HPDE6-E6E7 (cell line): ENCODE measurements at regions not wholly inside any gene's neighbourhood (a gene's known extent, or its start where the extent isn't known, plus 50 kb on each side); places are given as distances from the start of the nearest gene placed in this dataset.
"Not testable (repeated sequence)": the region's sequence is repeated elsewhere in the genome, so short reads cannot be mapped to it uniquely, and the experiment has no call there.

ENCODE experiments used
- DNase-seq: peaks from one replicate; pipeline ENCODE4 v3.0.0; 2011; ENCODE audit warnings: missing footprints; ENCODE audit errors: extremely low spot score

DNA sequence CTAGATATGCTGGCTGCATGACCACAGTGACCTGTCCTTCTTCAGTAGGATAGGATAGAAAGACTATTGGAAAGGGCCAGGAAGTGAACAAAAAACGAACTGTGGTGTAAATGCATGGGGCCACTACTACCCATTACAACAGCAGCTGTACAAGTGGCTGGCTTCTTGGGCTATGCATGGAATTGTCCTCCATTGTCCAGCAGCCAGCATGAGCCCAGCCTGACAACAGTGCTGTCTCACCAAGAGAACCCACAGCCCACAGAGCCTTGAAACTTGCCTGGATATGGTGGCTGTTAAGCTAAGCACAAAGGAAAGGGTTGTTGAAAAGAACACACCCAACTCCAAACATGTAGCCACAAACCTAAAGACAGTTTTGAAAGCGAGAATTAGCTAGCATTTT lies 330.2 kb upstream of the F9 start:
- DNase-seq: no peak

DNA sequence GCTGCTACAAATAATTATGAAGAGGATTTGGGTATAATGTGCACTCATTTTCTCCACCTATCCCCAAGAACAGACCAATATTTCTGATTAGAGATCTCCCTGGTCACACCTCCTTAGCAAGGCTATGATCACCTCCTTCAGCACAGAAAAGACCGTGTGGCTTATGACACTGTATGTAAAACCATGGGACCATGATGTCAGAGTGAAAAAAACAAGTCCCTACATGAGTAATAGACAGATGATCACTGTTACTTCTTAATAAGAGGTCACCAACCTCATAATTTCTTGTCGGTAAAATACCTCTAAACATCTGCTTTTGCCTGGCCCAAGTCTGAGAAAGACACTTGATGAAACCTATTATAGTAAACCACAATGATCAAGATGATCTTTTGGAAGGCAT lies 330.6 kb upstream of the F9 start:
- no peak for DNase-seq

DNA sequence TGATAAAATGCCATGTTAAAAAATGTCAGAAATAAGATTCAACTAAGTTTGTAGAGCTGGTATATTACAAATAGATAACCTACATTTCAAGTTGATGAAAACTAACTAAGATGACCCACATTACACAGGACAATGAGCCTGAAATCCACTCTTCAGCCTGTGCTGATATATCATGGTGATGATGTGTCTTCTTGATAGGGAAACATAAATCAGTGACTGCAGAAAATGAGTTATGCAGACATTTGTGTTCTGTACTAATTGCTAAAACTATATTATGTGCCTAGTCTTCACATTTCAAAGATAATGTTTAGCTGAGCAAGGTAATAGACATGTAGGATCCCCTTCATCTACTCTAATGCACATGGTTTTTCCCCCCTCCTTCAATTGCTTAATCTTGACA lies 331.6 kb upstream of the F9 start:
- DNase-seq: no peak

DNA sequence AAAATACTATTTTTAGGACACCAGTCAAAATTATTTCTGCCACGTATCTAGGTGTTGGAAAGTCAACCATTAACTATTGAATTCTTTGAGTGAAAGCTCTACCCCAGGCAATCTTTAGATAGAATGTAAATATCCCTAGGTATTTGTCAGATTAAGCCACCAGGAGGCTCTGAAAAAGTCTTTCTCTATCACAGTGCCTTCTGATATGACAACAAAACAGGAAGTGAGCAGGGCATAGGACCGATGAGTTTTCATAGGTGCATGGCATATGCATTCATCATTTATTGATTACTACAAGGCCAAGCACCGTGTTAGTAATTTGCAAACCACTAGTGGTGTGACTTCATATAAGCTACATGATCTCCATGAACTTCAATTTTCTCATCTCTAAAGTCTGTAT lies 333.6 kb upstream of the F9 start:
- no peak for DNase-seq

DNA sequence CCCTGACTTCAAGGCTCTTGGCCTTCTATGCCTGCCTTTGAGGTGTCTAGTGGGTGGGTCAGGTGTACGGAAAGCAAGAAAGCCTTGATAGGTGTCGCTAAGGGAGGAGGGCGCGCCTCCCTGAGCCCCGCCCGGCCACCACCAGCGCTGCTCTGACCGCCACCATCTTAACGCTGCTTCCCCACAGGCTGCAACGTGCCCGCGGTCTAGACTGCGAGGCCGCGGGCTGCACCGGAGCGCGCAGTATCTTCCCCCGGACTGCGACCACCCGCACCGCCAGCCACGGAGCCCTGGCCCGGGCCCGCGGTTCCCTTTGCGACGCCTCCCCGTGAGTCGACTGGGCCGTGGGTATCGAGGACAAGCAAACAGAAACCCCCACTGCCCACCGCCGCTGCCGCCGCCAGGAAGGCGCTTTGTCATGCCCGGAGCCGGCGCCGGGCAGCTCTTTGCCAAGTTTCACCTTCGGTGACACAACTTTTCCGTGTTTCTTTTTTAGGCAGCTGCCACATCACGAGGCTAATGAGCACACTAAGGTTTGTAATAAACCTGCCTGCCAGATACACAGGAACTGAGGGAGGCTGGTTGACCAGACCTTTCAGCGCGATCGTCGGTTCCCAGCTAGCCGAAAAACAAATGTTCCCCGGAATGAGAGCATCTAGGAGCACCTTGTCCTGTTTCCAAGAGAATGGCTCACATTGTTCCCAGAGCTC lies 335.8 kb upstream of the F9 start:
- DNase-seq: no peak

DNA sequence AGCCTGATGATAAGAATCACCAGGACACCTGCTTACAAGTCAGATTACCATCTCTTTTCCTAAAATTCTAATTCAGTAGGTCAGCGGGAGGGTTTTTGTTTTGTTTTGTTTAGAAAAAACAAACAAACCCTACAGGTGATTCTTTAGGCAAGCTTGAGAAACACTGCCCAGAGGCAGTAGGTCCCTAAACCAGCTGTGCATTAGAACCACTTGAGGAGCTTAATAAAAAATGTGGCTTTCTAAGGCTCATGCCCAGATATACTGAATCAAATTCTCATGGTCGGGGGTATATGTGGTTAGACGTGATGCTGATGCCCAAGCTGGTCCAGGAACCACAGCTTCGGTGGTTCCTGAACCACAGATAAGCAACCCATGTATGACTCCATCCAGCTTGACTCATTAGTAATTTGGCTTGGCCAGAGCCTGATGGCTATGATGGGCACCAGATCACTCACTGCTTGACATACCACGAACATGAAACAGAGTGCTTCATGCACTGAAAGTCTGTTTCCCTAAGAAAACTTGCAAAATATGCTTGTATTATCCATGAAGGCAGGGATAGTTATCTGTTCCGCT lies 338.1 kb upstream of the F9 start:
- DNase-seq: no peak

DNA sequence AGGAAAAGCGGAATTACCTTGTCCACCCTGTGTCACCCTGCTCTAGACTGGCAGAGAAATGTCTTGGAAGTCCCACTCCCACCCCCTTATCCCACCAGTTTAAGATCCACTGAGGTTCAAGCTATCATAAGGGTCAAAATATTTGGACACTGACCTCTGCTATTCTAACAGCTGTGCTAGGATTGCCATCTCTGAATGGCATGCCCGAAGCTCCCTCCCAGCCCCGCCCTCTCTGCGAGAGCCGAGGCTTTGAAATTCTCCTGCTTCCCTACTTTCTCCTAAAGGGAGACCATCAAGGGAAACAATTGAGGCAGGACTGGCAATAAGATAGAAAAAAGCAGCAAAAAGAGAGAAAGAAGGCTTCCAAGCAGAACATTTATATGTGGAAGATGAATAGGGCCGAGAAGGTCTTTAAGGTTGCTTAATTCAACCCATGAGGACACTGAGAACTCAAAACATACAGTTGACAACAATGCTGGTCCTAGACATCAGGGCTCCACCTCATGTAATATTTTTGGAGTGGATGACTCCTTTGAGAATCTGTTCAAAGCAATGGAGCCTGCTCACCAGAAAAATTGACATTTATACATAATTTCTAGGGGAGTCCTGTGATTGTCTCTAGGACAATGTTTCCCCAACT lies 338.7 kb upstream of the F9 start:
- DNase-seq: no peak

DNA sequence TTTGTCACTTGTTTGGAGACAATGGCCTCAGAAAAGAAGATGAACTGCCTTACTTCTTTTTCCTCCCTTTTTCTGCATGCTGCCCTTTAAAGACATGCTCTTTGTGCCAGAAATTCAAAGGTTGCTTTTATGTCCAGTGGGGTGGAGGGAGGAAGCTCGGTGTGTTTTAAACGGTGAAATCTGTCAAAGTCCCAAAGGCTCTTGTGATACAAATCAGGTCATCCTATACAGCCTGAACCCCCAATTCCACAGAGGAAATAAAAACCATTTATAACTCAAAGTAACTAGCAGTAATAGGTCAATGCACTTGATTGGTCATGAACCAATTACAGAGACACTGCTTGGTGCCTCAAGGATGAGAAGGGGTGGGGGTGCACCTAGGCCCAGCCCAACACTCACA lies 339.3 kb upstream of the F9 start:
- DNase-seq: no peak

DNA sequence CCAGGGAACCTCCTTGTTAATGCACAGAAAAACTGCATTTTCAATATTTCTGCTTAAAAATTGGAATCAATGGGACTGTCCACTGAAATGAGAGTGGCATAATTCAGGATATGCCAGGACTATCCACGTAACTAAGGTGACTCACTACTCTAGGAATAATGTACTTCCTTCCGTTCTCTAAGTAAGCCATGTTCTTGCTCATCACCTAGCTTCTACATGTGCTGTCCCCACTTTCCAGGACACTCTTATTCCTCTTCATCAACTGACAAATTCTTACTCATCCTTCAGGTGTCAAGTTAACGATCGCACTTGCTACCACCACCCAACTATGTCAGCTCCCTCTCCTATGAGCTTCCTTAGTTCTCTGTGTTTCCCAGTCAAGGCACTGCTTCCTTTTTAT lies 342.8 kb upstream of the F9 start:
- DNase-seq: no peak

DNA sequence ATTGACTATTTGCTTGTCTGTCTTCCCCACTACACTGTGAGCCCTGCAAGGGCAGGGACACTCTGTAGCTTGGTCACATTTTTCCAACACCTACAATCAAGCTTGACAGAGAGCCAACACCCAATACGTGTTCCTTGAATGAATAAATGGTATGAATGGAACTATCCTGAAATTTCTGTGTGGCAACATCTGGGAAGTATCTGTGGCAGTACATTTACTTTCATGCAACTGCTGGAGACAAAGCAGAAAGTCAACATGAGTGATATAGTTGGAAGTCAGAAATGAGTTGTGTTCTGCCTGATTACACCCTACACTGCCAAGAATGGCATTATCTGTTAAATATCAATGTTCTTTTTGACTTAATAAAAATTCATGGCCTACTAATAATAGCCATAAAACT lies 343.5 kb upstream of the F9 start:
- no peak for DNase-seq

DNA sequence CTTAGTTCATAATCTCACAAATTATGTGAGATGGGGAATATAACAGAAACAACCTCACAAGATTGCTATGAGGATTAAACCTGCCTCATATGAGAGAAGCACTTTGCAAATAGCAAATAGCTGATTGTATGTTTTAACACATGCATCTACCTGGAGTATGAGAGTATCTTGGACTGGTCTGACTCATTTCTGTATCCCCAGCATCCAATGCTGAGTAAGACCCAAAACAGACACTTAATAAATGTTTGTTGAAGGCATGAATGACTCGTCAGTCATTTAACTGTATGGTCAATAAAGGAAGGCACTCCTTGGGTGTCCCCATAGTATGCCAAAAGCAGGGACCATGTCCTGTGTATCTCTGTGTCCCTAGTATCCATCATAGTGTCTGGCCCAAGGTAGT lies 350.9 kb upstream of the F9 start:
- no peak for DNase-seq

DNA sequence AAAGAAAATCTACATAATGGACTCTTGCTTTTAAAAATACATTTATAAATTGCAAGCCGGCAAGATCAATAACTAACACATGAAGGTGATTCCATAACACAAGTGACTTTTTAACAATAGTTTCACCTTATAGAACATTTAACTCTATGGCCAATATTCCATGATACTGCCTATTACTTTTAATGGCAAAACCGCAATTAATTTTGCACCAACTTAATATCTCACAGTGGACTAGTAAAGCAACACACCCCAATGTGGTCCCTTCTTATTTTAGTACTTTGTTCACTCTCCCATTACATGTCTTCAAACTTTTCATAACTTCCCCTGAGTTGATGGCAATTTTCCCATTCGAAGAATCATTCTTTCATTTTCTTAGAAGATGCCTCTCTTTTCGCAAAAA lies 351.6 kb upstream of the F9 start:
- DNase-seq: no peak

DNA sequence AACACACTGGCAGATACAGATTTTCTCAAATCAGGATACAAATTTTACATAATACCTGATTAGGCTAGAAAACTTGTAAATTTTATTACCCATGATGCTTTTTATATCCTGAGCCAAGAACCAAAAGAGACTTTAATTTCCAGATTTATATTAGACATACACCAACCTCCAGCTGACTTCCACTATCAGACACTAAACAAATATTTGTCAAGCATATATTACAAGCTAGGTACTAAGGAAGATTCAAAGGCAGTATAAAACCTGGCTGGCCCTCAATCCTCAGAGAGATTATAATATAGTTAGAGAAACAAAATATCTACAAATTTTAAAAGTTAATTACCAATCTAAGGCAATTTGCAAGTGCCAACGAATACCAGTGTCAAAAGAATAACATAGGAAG lies 357.8 kb upstream of the F9 start:
- no peak for DNase-seq

DNA sequence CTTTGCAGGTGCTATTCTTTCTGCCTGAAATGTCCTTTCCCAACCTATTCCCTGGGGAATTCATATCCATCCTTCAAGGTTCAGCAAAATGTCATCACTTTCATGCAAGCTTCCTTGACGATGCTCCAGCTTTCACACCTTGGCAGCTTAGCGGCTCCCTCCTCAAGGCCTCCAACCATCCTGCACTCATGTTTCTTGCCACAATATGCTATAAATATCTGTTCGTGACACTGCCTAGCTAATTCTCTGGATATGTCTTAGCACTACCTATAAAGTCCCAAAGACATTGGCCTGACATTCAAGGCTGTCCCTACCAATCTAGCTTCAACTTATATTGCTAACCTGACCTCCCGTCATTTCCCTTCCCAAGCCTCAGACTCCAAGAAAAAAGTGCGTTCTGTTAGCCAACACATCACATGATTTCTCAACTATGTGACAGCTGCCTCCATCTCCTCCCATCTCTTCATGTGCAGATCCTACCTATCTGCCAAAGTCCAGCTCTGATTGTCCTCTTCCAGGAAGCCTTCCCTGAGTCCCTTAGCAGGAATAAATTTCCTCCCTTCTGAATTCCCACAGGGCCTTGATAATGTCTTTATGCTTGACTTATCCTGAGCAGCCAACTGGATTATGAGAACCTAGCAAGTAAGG lies 359.9 kb upstream of the F9 start:
- DNase-seq: no peak

DNA sequence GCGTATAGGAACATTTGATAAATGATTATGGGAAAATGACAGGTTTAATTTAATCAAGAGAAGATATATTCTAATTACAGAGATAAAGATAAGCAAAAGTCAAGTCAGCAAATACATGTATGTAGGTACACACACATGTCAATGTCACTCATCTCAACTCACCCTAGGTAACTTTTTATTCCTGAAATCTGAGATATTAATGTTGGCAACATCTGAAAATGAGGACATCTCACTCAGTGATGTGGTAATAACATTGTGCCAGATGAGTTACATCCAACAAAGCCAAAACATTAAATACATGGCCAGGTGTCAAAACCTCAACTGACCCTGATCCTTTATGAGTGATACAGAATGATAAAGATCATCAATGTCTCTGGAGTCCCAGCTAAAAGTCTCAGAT lies 363.3 kb upstream of the F9 start:
- no peak for DNase-seq

DNA sequence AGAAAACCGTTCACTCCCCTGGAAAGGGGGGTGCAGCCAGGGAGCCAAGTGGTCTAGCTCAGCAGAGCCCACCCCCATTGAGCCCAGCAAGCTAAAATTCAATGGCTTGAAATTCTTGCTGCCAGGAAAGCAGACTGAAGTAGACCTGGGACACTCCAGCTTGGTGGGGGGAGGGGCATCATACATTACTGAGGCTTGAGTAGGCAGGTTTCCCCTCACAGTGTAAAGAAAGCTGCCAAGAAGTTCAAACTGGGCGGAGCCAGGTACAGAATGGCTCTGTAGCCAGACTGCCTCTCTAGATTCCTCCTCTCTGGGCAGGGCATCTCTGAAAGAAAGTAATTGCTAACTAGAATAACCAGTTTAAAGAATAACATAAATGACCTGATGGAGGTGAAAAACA lies 372.3 kb upstream of the F9 start:
- DNase-seq: no peak

DNA sequence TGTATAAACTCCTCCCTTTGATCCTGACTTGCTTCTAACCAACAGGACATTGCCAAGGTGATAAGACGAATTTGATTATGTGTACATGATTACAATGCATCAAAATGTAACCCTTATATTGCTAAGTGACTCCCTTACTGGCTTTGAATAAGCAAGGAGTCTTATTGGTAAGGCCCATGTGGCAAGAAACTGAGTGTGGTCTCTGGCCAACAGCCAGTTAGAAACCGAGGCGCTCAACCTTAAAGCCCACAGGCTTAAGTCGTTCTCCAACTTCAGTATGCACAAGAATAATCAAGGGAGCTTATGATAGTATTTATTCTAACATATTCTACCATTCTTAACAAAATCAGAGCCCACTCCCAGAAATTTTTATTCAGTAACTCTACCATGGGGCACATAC lies 374.2 kb upstream of the F9 start:
- no peak for DNase-seq

DNA sequence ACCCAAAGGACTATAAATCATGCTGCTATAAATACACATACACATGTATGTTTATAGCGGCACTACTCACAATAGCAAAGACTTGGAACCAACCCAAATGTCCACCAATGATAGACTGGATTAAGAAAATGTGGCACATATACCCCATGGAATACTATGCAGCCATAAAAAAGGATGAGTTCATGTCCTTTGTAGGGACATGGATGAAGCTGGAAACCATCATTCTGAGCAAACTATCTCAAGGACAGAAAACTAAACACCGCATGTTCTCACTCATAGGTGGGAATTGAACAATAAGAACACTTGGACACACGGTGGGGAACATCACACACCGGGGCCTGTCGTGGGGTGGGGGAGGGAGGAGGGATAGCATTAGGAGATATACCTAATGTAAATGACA lies 383.9 kb upstream of the F9 start:
- not testable (repeated sequence) for DNase-seq

DNA sequence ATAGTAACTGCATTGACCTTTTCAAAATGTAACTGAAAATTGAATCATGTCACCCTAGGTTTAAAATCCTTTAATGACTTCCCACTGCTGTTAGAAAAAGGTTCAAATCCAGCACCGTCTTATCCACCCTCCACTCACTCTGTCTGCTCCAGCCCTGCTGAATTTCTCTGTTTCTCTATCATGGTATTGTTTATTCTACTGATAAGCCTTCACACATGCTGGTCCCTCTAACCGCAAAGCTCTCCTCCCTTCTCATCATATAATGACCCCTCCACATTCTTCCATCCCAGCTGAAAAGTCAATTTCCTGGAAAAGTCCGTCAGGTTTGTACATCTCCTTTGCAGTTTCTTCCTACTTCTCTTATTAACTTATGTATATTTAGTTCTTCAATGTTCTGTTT lies 389.2 kb upstream of the F9 start:
- DNase-seq: no peak

DNA sequence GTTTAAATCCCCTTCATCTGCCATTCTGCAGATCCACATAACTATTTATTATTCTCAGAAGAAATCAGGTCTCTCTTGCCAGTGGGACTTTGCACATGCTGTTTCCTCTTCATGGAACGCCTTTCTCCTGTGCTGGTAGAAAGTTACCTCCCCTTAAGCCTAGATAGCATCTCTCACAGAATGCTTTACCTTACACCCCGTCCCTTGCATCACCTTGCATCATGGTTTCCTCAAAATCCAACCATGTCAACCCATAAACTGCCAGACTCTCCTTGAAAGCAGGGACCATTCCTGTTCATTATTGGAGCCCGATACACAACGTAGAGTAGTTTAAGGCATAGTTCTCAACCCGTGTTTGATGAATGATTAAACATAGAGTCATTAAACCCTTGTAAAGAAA lies 396.2 kb upstream of the F9 start:
- no peak for DNase-seq

DNA sequence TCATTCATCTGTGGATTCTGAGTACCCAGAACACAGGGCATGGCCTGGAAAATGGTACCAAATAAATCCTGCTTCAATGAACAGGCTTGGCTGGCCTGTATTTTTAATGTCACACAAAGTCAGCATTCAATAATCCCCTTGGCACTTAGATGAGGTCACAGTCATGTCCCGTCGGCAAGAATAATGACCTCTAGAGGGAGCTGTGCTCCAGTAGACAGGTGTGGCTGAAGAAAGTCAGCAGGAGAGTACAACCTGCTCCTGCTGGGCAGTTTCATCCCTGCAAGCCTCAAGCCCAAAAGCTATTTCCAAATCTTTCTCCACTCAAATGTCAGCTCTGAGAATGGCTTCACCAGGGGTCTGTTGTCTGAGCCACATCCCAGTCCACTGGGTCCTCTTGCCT lies 404.0 kb upstream of the F9 start:
- DNase-seq: peak; percentile 13

DNA sequence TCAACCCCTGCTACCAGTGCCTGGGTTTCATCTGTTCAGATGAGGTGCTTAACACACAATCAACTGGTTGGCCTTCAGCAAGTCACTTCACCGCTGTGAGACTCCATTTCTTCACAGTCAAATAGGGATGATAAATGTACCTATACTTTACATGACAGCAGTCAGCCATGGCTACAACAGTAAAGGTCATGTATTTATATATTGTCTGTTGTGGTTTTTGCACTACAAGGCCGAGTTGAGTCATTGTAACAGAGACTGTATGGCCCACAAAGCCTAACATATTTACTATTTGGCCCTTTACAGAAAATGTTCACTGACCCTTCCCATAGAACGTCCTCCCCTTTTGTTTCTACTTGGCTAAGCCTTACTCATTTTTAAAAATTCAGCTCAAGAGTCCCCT lies 404.6 kb upstream of the F9 start:
- no peak for DNase-seq

DNA sequence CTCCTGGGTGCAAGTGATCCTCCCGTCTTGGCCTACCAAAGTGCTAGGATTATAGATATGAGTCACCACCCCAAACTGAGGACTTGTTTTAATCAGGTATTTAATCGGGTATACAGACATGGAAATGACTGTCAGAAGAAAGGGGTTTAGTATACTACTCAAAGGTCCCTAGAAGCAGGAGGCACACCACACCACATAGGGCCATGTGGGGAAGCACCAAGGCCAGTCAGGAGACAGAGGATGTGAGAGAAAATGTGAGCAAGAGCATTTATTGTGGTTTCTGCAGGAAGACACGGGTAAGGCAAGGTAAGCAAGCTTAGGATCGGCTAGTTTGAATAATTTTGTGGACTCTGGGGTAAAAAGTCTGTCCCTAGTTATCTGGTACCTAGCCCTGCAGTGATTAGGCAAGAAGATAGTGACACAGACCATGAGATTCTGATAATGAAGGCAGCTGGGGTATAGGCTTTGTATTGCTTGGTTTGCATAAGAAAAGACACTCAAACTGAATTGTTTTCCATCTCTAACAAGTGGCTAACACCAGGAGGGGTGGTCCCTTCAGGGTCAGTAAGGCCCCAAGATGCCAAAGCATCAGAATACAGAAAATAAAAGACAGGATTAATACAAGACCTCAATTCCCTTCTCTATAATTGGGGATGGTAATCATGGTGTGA lies 408.8 kb upstream of the F9 start:
- no peak for DNase-seq
